Activated CD4-positive, alpha-beta memory T cell treated with anti-CD3 and anti-CD28 coated beads, Interleukin-2, amount 10 ng/mL, durations not matched to agents 7 days and 5 days (primary cell): ENCODE measurements at regions not wholly inside any gene's neighbourhood (a gene's known extent, or its start where the extent isn't known, plus 50 kb on each side); places are given as distances from the start of the nearest gene placed in this dataset.

Experiments used
- CTCF ChIA-PET: fragments of 350-600 bp; sonication (Branson Sonifier 250); formaldehyde crosslinking; loops from one replicate; lab custom pipeline; 2021; ENCODE audit warnings: antibody characterized with exemption, inconsistent platforms; lab: Charles Lee
- POLR2A ChIA-PET: fragments of 350-600 bp; sonication (Branson Sonifier 250); formaldehyde crosslinking; loops from one replicate; lab custom pipeline; 2021; ENCODE audit warnings: antibody characterized with exemption; lab: Charles Lee
- DNase-seq: peaks from one replicate; pipeline ENCODE4 v3.0.0-alpha.2; 2020
- H3K27ac Mint-ChIP-seq: one replicate; pipeline ENCODE4 v1.8.0; 2021; ENCODE audit warnings: mild to moderate bottlenecking, mixed read lengths
- H3K27me3 Mint-ChIP-seq: one replicate; pipeline ENCODE4 v1.8.0; 2021; ENCODE audit warnings: mixed read lengths
- H3K36me3 Mint-ChIP-seq: one replicate; pipeline ENCODE4 v1.8.0; 2021; ENCODE audit warnings: low read depth, mixed read lengths
- H3K4me1 Mint-ChIP-seq: one replicate; pipeline ENCODE4 v1.8.0; 2021; ENCODE audit warnings: mixed read lengths
- H3K4me3 Mint-ChIP-seq: one replicate; pipeline ENCODE4 v1.8.0; 2021; ENCODE audit warnings: mild to moderate bottlenecking, mixed read lengths
- H3K9me3 Mint-ChIP-seq: one replicate; pipeline ENCODE4 v1.8.0; 2021; ENCODE audit warnings: mixed read lengths

- no peak for DNase-seq
- Mint-ChIP-seq H3K27ac (no peak overlapping the region), H3K36me3 (no peaks in the 10 kb centered on the region), H3K4me3 (no peak overlapping the region), H3K4me1 (no peaks in the 10 kb centered on the region), H3K9me3 (no peaks in the 10 kb centered on the region), H3K27me3 (no peaks in the 10 kb centered on the region)
- POLR2A ChIA-PET: no interaction called here
- CTCF ChIA-PET: no interaction called here
Observed at GRCh38 chr17:79233916-79234551, 159.4 kb downstream of the ENGASE start.

- POLR2A ChIA-PET: no interaction called here
- no peaks in the 10 kb centered on the region for H3K36me3 Mint-ChIP-seq
- no peak overlapping the region for H3K4me3 Mint-ChIP-seq
Observed at GRCh38 chr17:79232957-79233356, 158.3 kb downstream of the ENGASE start.

GRCh38 chr17:79231766-79232287 is 157.2 kb downstream of the ENGASE start:
- no peak overlapping the region for H3K4me3 Mint-ChIP-seq
- peaks cover 2% of the 10 kb centered on the region for H3K27me3 Mint-ChIP-seq
- H3K9me3 Mint-ChIP-seq: no peaks in the 10 kb centered on the region
- H3K36me3 Mint-ChIP-seq: no peaks in the 10 kb centered on the region
- ChIA-PET CTCF (no interaction called here), POLR2A (no interaction called here)
- no peak overlapping the region for H3K27ac Mint-ChIP-seq
- no peak for DNase-seq
- no peaks in the 10 kb centered on the region for H3K4me1 Mint-ChIP-seq

More at GRCh38 chr17:79232957-79233356, 158.3 kb downstream of the ENGASE start:
- no peak for DNase-seq
- peaks cover 2% of the 10 kb centered on the region for H3K27me3 Mint-ChIP-seq
- no peaks in the 10 kb centered on the region for H3K4me1 Mint-ChIP-seq
- no peak overlapping the region for H3K27ac Mint-ChIP-seq
- H3K9me3 Mint-ChIP-seq: no peaks in the 10 kb centered on the region
- CTCF ChIA-PET: no interaction called here

DNA sequence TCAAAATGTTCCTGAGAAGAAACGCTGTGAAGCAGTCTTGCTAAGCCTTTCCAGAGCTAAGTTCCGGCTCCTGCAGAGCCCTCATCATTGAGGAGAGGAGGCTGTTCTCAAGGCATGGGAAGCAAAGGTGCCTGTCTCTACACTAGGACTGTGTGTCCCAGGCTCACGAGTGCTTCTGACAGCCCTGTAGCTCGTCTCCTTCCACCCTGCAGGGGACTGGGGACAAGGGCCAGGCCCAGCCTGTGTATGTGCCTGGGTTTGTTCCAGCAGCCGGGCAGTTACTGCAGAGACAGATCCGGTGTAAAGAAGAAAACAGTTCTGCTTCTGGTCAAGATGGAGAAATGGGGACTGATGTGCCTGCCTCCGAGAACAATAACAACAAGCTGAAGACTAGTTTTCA is 156.0 kb downstream of the ENGASE start:
- no peak for DNase-seq
- H3K36me3 Mint-ChIP-seq: no peaks in the 10 kb centered on the region
- no peak overlapping the region for H3K27ac Mint-ChIP-seq
- CTCF ChIA-PET: no interaction called here
- H3K27me3 Mint-ChIP-seq: peaks cover 2% of the 10 kb centered on the region
- POLR2A ChIA-PET: no interaction called here
- no peak overlapping the region for H3K4me3 Mint-ChIP-seq
- no peaks in the 10 kb centered on the region for H3K4me1 Mint-ChIP-seq
- H3K9me3 Mint-ChIP-seq: no peaks in the 10 kb centered on the region

GRCh38 chr17:79226037-79226436 is 151.4 kb downstream of the ENGASE start:
- Mint-ChIP-seq H3K27ac (no peak overlapping the region), H3K27me3 (peaks cover 11% of the 10 kb centered on the region), H3K9me3 (no peaks in the 10 kb centered on the region), H3K4me3 (no peak overlapping the region), H3K4me1 (no peaks in the 10 kb centered on the region), H3K36me3 (no peaks in the 10 kb centered on the region)
- ChIA-PET CTCF (no interaction called here), POLR2A (no interaction called here)
- DNase-seq: no peak

GRCh38 chr17:79224903-79225302 is 150.3 kb downstream of the ENGASE start:
- no peaks in the 10 kb centered on the region for H3K36me3 Mint-ChIP-seq
- H3K27me3 Mint-ChIP-seq: peaks cover 16% of the 10 kb centered on the region
- no peaks in the 10 kb centered on the region for H3K9me3 Mint-ChIP-seq
- peaks cover 4% of the 10 kb centered on the region for H3K4me1 Mint-ChIP-seq
- POLR2A ChIA-PET: no interaction called here
- no peak overlapping the region for H3K27ac Mint-ChIP-seq
- no peak overlapping the region for H3K4me3 Mint-ChIP-seq
- CTCF ChIA-PET: no interaction called here
- no peak for DNase-seq

DNA sequence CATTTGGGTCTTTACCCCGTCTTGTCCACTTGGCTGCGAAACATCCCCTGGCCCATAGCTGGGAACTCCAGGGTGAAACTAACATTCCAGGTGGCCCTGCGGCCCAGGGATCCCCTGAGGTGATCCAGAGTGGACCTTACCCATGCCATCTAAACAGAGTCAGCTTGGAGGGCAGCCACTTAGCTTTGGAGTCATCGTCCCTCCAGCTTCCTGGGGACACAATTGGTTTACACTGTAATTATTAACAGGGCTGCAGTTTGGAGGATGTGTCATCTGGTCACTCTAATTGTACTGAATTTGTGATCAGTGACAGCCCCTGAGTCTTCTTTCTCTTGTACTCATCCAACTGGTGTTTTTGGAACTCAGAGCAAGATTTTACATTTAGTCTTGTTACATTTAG is 149.9 kb downstream of the ENGASE start:
- no peak for DNase-seq
- H3K27ac Mint-ChIP-seq: no peak overlapping the region
- no peak overlapping the region for H3K4me3 Mint-ChIP-seq
- peaks cover 16% of the 10 kb centered on the region for H3K27me3 Mint-ChIP-seq
- CTCF ChIA-PET: no interaction called here
- no peaks in the 10 kb centered on the region for H3K9me3 Mint-ChIP-seq
- POLR2A ChIA-PET: no interaction called here
- H3K36me3 Mint-ChIP-seq: no peaks in the 10 kb centered on the region
- H3K4me1 Mint-ChIP-seq: peaks cover 4% of the 10 kb centered on the region

DNA sequence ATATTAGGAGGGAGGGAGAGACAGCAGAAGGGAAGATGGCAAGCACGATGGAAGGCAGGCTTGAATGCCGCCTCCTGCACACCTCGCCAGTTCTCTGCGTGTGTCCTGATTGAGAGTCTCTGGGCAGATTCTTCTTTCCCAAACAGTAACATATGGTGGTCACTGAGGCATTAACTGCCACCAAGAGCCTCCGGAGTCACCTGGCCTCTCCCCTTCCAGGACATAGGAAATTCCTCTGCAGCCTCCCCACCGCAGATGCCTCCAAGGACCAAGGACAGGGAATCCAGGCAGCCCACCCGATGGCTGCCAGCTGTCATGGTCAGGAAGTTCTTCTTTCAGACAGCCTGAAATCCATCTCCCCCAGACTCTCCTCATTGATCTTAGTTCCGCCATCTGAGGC is 149.3 kb downstream of the ENGASE start:
- H3K36me3 Mint-ChIP-seq: no peaks in the 10 kb centered on the region
- H3K9me3 Mint-ChIP-seq: no peaks in the 10 kb centered on the region
- H3K27ac Mint-ChIP-seq: no peak overlapping the region
- POLR2A ChIA-PET: no interaction called here
- CTCF ChIA-PET: no interaction called here
- H3K4me1 Mint-ChIP-seq: peaks cover 4% of the 10 kb centered on the region
- no peak overlapping the region for H3K4me3 Mint-ChIP-seq
- peaks cover 21% of the 10 kb centered on the region for H3K27me3 Mint-ChIP-seq
- DNase-seq: no peak

- H3K27me3 Mint-ChIP-seq: peaks cover 22% of the 10 kb centered on the region
- POLR2A ChIA-PET: no interaction called here
- no peak overlapping the region for H3K27ac Mint-ChIP-seq
Observed at GRCh38 chr17:79223471-79223870, 148.8 kb downstream of the ENGASE start.

DNA sequence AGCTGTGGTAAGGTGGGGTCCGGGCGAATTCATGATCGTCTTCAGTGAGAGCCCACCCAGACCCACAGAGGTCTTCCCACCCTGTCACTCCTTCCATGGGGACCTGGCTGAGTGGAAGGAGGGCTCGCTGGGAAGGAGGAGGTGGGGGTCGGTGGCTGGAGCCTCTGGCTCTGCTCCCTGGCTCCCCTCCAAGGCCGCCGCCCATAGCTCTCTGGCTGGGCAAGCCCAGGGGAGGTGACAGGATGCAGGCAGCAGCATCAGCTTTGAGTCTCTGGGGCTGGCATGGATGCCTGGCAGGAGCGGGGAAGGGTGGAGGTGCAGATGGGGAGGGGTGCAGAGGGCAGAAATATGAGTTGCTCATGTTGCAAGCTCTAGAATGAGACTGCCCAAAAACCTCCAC is 147.0 kb downstream of the ENGASE start:
- no peaks in the 10 kb centered on the region for H3K36me3 Mint-ChIP-seq
- ChIA-PET POLR2A (no interaction called here), CTCF (no interaction called here)
- no peak overlapping the region for H3K4me3 Mint-ChIP-seq
- peaks cover 4% of the 10 kb centered on the region for H3K4me1 Mint-ChIP-seq
- no peaks in the 10 kb centered on the region for H3K9me3 Mint-ChIP-seq
- DNase-seq: no peak
- H3K27me3 Mint-ChIP-seq: peaks cover 19% of the 10 kb centered on the region
- H3K27ac Mint-ChIP-seq: no peak overlapping the region

More at GRCh38 chr17:79223471-79223870, 148.8 kb downstream of the ENGASE start:
- DNase-seq: no peak
- CTCF ChIA-PET: no interaction called here
- no peaks in the 10 kb centered on the region for H3K9me3 Mint-ChIP-seq
- H3K36me3 Mint-ChIP-seq: no peaks in the 10 kb centered on the region
- H3K4me1 Mint-ChIP-seq: peaks cover 4% of the 10 kb centered on the region
- no peak overlapping the region for H3K4me3 Mint-ChIP-seq

DNA sequence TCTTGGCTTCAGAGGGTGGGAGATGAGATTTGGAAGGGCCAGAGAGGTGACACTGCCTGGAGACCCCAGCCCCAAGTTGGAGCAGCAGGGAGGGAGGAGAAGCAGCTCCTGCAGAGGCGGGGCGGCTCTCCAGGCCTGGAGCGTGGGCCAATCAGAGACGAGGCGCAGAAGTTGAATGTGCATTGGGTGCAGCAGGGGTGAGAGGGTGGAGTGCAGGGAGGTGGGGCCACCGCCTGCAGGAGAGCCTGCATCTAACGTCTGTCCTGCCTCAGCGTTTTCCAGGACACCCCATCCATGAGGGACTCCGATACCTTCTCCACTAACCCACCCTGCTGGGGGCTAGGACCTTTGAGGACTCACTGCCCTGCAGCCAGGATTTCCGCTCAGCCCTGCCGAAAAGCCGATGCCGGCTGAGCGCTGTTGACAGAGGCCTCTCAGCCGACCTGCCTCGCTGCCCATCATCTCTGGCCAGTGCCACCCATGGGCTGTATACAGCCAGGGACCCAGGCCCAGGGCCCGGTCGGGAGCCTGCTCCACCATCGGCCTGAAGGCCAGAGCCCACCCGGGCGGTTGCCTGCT is 146.2 kb downstream of the ENGASE start:
- DNase-seq: no peak
- Mint-ChIP-seq H3K36me3 (no peaks in the 10 kb centered on the region), H3K4me3 (no peak overlapping the region), H3K4me1 (peaks cover 4% of the 10 kb centered on the region), H3K27me3 (peaks cover 19% of the 10 kb centered on the region), H3K9me3 (no peaks in the 10 kb centered on the region), H3K27ac (no peak overlapping the region)
- POLR2A ChIA-PET: no interaction called here
- CTCF ChIA-PET: no interaction called here

- ChIA-PET CTCF (no interaction called here), POLR2A (no interaction called here)
- Mint-ChIP-seq H3K27ac (no peak overlapping the region), H3K9me3 (no peaks in the 10 kb centered on the region), H3K4me3 (no peak overlapping the region), H3K36me3 (no peaks in the 10 kb centered on the region), H3K4me1 (peaks cover 4% of the 10 kb centered on the region), H3K27me3 (peaks cover 21% of the 10 kb centered on the region)
- no peak for DNase-seq
Observed at GRCh38 chr17:79220201-79220712, 145.6 kb downstream of the ENGASE start.

- peaks cover 20% of the 10 kb centered on the region for H3K27me3 Mint-ChIP-seq
- H3K4me3 Mint-ChIP-seq: no peak overlapping the region
- H3K4me1 Mint-ChIP-seq: peaks cover 4% of the 10 kb centered on the region
- no peaks in the 10 kb centered on the region for H3K9me3 Mint-ChIP-seq
- ChIA-PET POLR2A (no interaction called here), CTCF (no interaction called here)
- no peaks in the 10 kb centered on the region for H3K36me3 Mint-ChIP-seq
- no peak for DNase-seq
- no peak overlapping the region for H3K27ac Mint-ChIP-seq
Observed at GRCh38 chr17:79219208-79219935, 144.7 kb downstream of the ENGASE start.
